ENCODE measurements at regions not wholly inside any gene's neighbourhood (a gene's known extent, or its start where the extent isn't known, plus 50 kb on each side); places are given as distances from the start of the nearest gene placed in this dataset.

DNA sequence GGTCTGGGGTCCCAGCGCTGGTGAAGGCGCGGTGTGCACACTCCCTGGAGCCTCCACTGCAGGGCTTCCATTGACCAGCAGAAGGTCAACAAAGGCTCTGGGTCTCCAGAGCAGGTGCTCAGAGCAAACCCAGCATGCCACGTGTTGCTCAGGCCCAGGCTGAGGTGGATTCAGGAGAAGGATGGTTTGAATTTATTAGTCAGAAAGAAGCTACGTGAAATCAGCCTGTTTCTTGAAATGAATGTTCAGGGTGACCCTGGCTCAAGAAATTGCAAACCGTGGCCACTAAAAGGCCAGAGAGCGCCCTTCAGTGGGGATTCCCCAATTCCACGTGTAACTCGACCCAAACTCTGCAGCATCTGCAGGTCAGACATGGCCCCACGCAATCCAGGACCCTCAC is 82.7 kb upstream of the PFKP start:
- TF ChIP-seq, protein P1, sequence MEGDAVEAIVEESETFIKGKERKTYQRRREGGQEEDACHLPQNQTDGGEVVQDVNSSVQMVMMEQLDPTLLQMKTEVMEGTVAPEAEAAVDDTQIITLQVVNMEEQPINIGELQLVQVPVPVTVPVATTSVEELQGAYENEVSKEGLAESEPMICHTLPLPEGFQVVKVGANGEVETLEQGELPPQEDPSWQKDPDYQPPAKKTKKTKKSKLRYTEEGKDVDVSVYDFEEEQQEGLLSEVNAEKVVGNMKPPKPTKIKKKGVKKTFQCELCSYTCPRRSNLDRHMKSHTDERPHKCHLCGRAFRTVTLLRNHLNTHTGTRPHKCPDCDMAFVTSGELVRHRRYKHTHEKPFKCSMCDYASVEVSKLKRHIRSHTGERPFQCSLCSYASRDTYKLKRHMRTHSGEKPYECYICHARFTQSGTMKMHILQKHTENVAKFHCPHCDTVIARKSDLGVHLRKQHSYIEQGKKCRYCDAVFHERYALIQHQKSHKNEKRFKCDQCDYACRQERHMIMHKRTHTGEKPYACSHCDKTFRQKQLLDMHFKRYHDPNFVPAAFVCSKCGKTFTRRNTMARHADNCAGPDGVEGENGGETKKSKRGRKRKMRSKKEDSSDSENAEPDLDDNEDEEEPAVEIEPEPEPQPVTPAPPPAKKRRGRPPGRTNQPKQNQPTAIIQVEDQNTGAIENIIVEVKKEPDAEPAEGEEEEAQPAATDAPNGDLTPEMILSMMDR (IDR thresholded peaks at IDR 0.05), result no peak
- TF ChIP-seq POLR2AphosphoS5 (IDR thresholded peaks at IDR 0.05) (no peak), POLR2A (IDR thresholded peaks at IDR 0.05) (no peak)
